ENCODE measurements at regions not wholly inside any gene's neighbourhood (a gene's known extent, or its start where the extent isn't known, plus 50 kb on each side); places are given as distances from the start of the nearest gene placed in this dataset.

DNA sequence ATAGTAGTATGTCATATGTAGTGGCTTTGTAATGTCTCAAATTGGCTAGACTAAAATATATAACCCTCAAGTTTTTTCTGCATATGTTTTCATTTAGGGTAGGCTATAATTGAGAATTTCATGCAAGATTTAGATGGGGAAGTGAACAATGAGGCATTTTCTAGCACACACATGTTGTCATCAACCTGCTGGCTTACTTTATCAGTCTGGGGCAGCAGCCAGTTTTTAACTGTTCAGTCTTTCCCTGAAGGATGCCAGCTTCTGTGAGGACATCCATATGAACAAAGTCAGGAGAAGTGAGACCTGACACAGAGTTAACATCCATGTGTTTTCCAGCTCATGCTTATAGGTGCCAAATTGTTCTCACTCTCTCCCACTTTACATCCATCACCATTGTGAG, 74.7 kb upstream of the OLFM3 start:
- DNase-seq (ENCODE audit: low spot score): no peak

DNA sequence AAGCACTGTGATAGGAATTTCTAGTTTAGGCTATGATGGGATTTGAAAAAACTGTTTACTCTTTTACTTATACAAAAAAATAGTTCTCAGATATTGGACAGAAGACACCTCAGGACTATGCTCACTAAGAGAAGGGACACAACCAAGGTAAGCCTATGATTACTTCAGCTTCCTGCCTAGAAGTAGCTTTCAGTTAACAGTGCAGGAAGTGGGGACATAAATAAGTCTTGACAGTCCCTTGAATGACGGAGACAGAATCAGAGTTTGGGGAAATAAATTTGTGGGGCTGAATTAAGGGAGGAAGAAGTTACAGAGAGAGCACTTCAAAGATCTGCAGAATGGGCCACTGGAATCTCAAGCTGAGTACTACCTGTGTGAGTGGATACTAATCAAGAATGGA, 53.8 kb upstream of the OLFM3 start:
- no peak for DNase-seq (ENCODE audit: low spot score)

DNA sequence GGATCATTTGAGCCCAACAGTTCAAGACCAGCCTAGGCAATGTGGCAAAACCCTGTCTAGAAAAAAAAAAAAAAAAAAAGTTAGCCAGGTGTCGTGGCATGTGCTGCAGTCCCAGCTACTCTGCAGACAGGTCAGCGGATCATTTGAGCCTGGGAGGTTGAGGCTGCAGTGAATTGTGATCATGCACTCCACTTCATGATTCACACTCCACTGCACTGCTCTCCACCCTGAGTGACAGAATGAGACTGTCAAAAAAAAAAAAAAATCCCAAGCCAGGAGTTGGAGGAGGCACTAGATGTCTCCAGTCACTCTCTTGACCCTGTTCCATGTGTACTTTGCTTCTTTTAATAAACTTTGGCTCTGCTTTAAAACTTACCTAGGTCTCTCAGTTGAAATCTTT, 51.0 kb upstream of the OLFM3 start:
- no peak for DNase-seq (ENCODE audit: low spot score)
